ENCODE measurements at regions not wholly inside any gene's neighbourhood (a gene's known extent, or its start where the extent isn't known, plus 50 kb on each side); places are given as distances from the start of the nearest gene placed in this dataset.

- H3K36me3 ChIP-seq (replicated peaks; ENCODE audit: insufficient read depth, low read depth) = no peaks in the 10 kb centered on the region
- TF ChIP-seq EZH2 (IDR thresholded peaks at IDR 0.05; ENCODE audit: borderline replicate concordance) (no peak), EZH2phosphoT487 (IDR thresholded peaks at IDR 0.05; ENCODE audit: low read depth, severe bottlenecking, unreplicated experiment) (no peak)
- TF ChIP-seq, protein P1, sequence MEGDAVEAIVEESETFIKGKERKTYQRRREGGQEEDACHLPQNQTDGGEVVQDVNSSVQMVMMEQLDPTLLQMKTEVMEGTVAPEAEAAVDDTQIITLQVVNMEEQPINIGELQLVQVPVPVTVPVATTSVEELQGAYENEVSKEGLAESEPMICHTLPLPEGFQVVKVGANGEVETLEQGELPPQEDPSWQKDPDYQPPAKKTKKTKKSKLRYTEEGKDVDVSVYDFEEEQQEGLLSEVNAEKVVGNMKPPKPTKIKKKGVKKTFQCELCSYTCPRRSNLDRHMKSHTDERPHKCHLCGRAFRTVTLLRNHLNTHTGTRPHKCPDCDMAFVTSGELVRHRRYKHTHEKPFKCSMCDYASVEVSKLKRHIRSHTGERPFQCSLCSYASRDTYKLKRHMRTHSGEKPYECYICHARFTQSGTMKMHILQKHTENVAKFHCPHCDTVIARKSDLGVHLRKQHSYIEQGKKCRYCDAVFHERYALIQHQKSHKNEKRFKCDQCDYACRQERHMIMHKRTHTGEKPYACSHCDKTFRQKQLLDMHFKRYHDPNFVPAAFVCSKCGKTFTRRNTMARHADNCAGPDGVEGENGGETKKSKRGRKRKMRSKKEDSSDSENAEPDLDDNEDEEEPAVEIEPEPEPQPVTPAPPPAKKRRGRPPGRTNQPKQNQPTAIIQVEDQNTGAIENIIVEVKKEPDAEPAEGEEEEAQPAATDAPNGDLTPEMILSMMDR (IDR thresholded peaks at IDR 0.05; ENCODE audit: poor library complexity) = no peak
- no peak overlapping the region for H2AFZ ChIP-seq
- H3K27ac ChIP-seq = no peak overlapping the region
- H3K4me3 ChIP-seq = no peak overlapping the region
- no peaks in the 10 kb centered on the region for H3K79me2 ChIP-seq
- H3K9me2 ChIP-seq (replicated peaks; ENCODE audit: insufficient read depth) = no peaks in the 10 kb centered on the region
- no peaks in the 10 kb centered on the region for H4K20me1 ChIP-seq (ENCODE audit: insufficient read depth, poor library complexity, severe bottlenecking)
- no peaks in the 10 kb centered on the region for H3K9me3 ChIP-seq (ENCODE audit: low read depth)
- H3K4me1 ChIP-seq (ENCODE audit: insufficient read depth) = no peaks in the 10 kb centered on the region
- 79% methylated on average over 1 of the region's 1 CpG for WGBS (ENCODE audit: low lambda C conversion rate, missing lambda C conversion rate)
- H3K27me3 ChIP-seq = no peaks in the 10 kb centered on the region
- H3K4me2 ChIP-seq = no peak overlapping the region
- no peak for DNase-seq (ENCODE audit: low spot score)
These were observed 369.7 kb upstream of the SYT1 start for GRCh38 chr12:78494911-78495310.

- no peak overlapping the region for H3K27ac ChIP-seq
- H3K36me3 ChIP-seq (replicated peaks; ENCODE audit: insufficient read depth, low read depth) = no peaks in the 10 kb centered on the region
- H3K79me2 ChIP-seq = no peaks in the 10 kb centered on the region
- 87% methylated on average over 2 of the region's 2 CpGs for WGBS (ENCODE audit: low lambda C conversion rate, missing lambda C conversion rate)
- H3K4me1 ChIP-seq (ENCODE audit: insufficient read depth) = no peaks in the 10 kb centered on the region
- no peaks in the 10 kb centered on the region for H3K9me2 ChIP-seq (replicated peaks; ENCODE audit: insufficient read depth)
- no peak overlapping the region for H2AFZ ChIP-seq
- H3K4me3 ChIP-seq = no peak overlapping the region
- H3K4me2 ChIP-seq = no peak overlapping the region
- H3K9me3 ChIP-seq (ENCODE audit: low read depth) = no peaks in the 10 kb centered on the region
- no peaks in the 10 kb centered on the region for H4K20me1 ChIP-seq (ENCODE audit: insufficient read depth, poor library complexity, severe bottlenecking)
- DNase-seq (ENCODE audit: low spot score) = no peak
- H3K27me3 ChIP-seq = no peaks in the 10 kb centered on the region
- TF ChIP-seq, protein P1 (IDR thresholded peaks at IDR 0.05; ENCODE audit: poor library complexity) = no peak
- TF ChIP-seq EZH2phosphoT487 (IDR thresholded peaks at IDR 0.05; ENCODE audit: low read depth, severe bottlenecking, unreplicated experiment) = no peak
- no peak for TF ChIP-seq EZH2 (IDR thresholded peaks at IDR 0.05; ENCODE audit: borderline replicate concordance)
These were observed 362.7 kb upstream of the SYT1 start for GRCh38 chr12:78501825-78502224.

DNA sequence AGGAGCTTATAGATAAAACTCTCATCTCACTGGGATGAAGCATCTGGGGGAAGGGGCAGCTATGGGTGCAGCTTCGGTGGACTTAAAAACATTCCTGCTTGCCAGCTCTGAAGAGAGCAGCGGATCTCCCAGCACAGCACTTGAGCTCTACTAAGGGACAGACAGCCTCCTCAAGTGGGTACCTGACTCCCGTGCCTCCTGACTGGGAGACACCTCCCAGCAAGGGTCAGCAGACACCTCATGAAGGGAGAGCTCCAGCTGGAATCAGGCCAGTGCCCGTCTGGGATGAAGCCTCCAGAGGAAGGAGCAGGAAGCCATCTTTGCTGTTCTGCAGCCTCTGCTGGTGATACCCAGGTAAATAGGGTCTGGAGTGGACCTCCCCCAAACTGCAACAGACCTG, 345.2 kb upstream of the SYT1 start:
- H3K4me2 ChIP-seq = no peak overlapping the region
- no peak overlapping the region for H3K4me3 ChIP-seq
- 91% methylated on average over 4 of the region's 4 CpGs for WGBS (ENCODE audit: low lambda C conversion rate, missing lambda C conversion rate)
- H4K20me1 ChIP-seq (ENCODE audit: insufficient read depth, poor library complexity, severe bottlenecking) = no peaks in the 10 kb centered on the region
- H3K9me2 ChIP-seq (replicated peaks; ENCODE audit: insufficient read depth) = no peaks in the 10 kb centered on the region
- H2AFZ ChIP-seq = no peak overlapping the region
- peaks cover 3% of the 10 kb centered on the region for H3K9me3 ChIP-seq (ENCODE audit: low read depth)
- H3K79me2 ChIP-seq = no peaks in the 10 kb centered on the region
- no peaks in the 10 kb centered on the region for H3K27me3 ChIP-seq
- DNase-seq (ENCODE audit: low spot score) = no peak
- no peaks in the 10 kb centered on the region for H3K4me1 ChIP-seq (ENCODE audit: insufficient read depth)
- no peaks in the 10 kb centered on the region for H3K36me3 ChIP-seq (replicated peaks; ENCODE audit: insufficient read depth, low read depth)
- TF ChIP-seq EZH2 (IDR thresholded peaks at IDR 0.05; ENCODE audit: borderline replicate concordance) (no peak), EZH2phosphoT487 (IDR thresholded peaks at IDR 0.05; ENCODE audit: low read depth, severe bottlenecking, unreplicated experiment) (no peak)
- TF ChIP-seq, protein P1 (IDR thresholded peaks at IDR 0.05; ENCODE audit: poor library complexity) = no peak
- no peak overlapping the region for H3K27ac ChIP-seq

All from hepatocyte (in vitro differentiated cells).